Posterior vena cava (tissue), 2 donors: ENCODE measurements at regions not wholly inside any gene's neighbourhood (a gene's known extent, or its start where the extent isn't known, plus 50 kb on each side); places are given as distances from the start of the nearest gene placed in this dataset.

Source experiments
- DNase-seq: peaks from one replicate; pipeline ENCODE4 v3.0.0-alpha.2; 2020; ENCODE audit warnings: low spot score
- intact Hi-C, 2 donors: fragments of 100-400 bp; cut with DNase I; formaldehyde crosslinking; loops; one replicate each; pipeline versions ENCODE4 v1.14.1 to v1.14.2; 2022 to 2023
- donor health status: DM: yes; HTN: yes; CAD: no.
- donor health status: DM: yes; HTN: yes; CAD: no.

DNA sequence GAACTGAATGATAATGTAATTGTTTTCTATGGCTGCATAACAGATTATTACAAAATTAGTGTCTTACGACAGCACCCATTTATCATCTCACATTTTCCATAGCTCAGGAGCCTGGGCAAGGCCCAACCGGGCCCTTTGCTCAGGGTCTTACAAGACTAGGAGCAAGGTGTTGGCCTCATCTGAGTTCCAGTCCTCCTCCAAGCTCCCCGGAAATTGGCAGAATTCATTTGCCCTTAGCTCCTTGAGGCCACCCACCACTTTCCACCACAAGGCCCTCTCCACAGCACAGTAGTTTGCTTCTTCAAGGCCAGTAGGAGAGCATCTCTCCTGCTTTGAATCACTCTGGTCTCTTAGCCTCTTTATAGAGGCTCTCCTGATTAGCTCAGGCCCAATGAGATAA is 89.2 kb upstream of the SALL3 start:
- DNase-seq: no peak
- intact Hi-C loops: no loop called here

DNA sequence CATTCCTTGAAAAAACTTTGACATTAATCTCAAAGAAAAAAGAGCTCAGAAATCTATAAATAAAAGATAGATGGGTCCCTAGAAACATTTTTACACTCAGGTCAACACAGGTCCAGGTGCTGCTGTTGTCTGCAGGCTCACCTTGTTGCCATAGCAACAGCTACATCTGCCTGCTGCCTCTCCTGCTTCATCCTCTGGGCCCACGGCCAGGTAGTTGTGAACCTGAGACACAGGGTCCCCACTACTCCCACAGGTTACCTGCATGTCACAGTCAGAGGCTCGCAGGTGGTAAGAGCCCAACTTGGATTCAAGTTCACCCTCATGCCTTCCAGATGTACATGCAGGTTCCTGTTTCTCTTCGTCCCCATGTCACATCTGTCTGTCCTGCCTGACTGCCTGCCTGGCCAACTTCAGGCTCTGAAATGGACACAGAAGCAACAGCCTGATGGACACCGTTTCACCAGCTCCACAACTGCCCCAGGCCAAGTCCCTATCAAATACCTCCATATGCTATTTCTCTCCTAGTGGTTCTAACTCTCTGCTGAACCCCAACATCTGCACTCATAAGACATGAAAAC is 88.3 kb upstream of the SALL3 start:
- intact Hi-C loops: no loop called here
- DNase-seq: no peak

DNA sequence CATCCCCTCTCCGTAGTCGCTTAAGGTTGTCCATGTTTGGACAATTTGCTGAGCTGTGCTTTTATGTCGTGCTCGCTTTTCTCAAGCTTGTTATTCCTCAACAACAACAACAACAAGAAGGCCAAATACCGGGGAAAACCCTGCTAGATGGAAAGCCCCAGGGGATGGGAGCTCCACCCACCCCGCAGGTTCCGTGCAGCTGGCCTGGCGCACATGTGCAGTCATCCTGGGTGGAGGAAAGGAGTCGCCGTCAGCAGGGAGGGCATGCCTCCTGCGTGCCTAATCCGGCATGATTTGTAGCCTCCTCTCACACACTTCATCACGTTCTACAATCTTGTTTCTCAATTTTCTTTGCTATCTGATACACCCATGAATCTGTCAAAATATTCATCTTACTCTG is 87.4 kb upstream of the SALL3 start:
- DNase-seq: no peak
- intact Hi-C loops: no loop called here

DNA sequence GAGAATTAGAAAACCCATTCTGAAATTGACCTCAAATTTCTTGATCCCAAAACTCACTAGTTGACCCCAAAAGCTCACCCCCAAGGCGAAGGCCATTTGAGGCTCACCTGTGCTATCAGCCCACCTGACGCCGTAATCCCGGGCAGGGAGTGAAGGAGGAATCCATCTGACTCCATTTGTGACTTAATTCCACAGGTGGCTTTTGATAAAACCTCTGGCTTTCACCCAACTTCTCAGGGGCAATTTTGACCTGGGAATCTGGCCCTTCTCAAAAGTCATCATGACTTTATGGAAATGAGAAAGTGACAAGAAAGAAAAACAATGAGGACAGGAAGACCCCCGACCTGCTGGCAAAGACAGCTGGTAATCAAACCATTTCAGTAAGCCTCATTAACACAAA is 86.9 kb upstream of the SALL3 start:
- intact Hi-C loops: no loop called here
- no peak for DNase-seq

GRCh38 chr18:78893281-78894032 is 86.2 kb upstream of the SALL3 start:
- intact Hi-C loops: no loop called here
- DNase-seq: no peak

DNA sequence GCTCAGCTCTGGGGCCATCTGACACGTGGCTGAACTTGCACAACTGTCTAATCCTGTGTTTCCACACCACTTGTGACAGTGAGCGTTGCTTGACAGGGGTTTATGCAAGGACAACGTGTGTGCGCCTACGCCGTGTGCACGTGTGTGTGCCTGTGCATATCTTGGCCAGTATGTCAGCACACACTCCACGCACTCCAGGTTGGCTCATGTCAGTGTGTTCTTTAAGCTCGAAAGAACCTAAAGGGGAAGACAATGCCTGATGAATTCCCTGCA is 85.6 kb upstream of the SALL3 start:
- no peak for DNase-seq
- intact Hi-C loops: no loop called here

DNA sequence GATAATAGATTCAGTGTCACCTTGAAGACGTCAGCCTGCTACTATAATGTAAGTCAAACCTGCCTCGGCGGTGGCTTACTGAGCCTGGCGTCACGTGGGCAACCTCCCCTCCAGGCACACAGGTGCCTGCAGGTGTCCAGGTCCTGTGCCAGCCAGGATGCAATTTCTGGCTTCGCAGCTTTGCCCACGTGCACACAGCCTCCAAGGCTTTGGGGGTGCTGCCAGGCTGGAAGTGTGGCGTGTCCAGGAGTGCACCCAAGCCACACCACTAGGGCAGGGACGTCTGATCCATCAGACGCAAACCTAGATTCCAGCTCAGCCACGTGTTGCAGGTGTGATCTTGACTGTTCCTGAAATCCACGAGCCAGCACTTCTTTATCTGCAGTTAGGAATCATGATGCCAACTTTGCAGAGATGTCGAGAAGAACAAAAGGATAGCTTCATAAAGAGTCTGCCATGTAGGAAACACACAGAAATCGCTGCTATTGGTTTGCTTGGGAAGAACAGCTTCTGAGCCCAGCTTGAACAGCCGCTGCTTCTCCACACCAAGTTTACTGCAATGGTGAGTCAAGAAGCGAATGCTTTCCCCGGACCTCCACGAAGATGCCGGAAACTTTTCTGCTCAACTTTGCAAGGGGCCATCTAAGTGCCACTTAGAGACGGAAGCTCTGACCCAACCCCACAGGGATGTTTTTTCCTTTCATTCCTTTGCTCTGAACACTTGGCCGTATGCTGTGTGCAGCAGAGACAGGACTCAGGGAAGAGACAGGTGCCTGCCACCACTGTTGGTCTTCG is 84.2 kb upstream of the SALL3 start:
- no peak for DNase-seq
- intact Hi-C loops: no loop called here

DNA sequence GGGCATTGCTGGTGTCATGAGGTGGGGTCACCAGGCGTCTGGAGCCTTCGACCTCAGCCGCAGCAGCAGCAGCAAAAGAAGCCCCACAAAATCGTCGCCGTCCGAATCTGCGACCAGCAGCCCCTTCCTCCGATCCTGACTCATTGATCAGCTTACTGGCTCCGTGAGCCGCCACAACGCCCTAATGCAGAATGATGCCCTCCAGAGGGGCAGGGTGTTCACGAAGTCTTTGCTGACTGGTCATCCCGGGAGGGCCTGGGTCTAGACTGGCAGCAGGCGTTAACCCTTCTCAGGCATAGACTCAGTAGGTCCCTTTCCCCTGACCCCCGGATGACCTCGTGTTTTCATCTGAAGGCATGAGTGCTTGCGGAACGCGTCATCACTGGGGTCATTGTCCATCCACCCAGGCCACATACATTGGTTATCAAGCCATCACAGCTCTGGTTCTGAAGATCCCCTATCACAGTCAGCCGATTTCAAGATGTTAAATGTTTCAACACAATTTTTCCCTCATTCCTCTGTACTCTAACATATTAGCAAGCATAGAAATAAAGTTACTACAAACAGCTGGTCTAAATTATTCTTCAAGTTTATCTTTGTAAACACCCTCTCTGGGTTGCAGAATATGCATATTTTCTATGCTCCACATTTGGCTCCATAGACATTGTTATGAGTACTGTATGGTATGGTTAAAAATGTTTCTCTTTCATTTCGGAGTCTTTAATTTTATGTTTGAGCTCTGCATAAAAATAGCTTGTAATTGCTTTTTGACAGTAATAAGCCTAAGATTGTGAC is 83.3 kb upstream of the SALL3 start:
- intact Hi-C loops: no loop called here
- DNase-seq: no peak

- intact Hi-C loops: no loop called here
- DNase-seq: no peak
These were observed 81.6 kb upstream of the SALL3 start for GRCh38 chr18:78898066-78898465.

DNA sequence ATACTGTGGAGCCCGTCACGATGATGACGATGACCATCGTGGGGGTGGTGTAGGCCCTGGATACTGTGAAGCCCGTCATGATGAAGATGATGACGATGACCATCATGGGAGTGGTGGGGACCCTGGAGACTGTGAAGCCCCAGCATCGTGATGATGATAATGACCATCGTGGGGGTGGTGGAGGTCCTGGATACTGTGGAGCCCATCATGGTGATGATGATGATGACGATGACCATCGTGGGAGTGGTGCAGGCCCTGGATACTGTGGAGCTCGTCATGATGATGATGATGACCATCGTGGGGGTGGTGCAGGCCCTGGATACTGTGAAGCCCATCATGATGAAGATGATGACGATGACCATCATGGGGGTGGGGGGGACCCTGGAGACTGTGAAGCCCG is 81.0 kb upstream of the SALL3 start:
- DNase-seq: no peak
- intact Hi-C loops: no loop called here

DNA sequence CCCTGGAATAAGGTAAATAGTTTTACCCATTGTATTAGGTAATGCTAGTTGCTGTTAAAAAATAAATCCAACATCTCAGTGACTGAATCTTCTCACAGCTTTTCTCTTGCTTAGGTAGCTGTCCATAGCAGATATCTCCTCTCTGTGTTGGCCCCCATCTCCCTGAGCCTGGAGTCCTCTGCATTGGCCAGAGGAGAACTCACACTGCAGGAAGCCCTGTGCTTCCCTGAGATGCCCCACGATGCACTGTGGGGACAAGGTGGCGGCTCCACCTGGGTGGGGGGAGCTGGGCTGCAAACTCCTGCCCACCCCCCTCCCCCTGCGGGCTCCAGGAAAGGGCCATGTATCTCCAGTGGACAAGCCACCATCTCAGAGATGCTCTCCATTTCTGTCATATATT is 80.4 kb upstream of the SALL3 start:
- intact Hi-C loops: no loop called here
- peak; percentile 69 for DNase-seq

DNA sequence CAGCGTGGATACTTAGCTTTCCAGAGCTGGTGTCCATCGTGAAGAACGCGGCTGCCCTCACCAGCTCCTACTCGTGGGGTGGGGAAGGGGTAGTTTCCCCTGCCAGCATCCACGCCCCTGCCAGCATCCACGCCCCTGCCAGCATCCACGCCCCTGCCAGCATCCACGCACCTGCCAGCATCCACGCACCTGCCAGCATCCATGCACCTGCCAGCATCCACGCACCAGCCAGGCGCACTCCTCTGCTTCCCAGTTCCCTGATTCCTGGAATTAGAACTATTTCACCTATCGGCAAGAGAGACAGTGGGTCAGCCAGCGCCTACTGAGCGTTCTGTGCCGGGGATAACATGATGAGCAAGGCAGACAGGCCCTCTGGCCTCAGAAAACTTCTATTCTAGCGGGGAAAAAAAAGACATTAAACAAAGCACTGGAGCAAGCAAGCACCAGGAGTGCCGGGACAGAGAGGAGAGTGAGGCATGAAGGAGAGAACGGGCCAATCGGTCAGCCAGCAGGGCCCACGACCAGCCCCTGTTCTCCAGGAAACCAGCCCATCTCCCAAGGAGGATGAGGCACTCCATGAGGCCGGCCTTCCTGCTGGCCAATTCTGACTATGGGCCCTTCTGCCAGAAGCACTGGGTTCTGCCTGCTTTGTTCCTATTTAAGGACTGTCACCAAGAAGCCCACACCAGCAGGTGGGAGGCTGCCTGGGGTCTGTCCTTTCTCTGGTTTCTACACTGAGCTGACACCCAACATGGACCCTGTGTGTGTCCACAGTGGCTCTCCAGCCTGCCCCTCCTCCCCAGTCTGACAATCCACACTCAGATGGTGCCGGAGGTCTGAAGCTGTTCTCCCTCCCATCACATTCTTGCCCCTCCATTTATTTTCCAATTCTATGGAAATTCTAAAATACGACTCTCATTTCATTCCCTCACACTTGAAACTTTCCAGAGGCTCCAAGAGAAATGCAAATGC is 78.4 kb upstream of the SALL3 start:
- DNase-seq: peak; percentile 64
- intact Hi-C loops: no loop called here

GRCh38 chr18:78901923-78902794 is 77.5 kb upstream of the SALL3 start:
- intact Hi-C loops: no loop called here
- peak; percentile 63 for DNase-seq

GRCh38 chr18:78902795-78903435 is 76.7 kb upstream of the SALL3 start:
- no peak for DNase-seq
- intact Hi-C loops: no loop called here

- DNase-seq: peak; percentile 54
- intact Hi-C loops: no loop called here
These were observed 76.0 kb upstream of the SALL3 start for GRCh38 chr18:78903436-78904178.

- intact Hi-C loops: no loop called here
- DNase-seq: no peak
These were observed 75.5 kb upstream of the SALL3 start for GRCh38 chr18:78904179-78904531.

GRCh38 chr18:78905334-78905733 is 74.3 kb upstream of the SALL3 start:
- intact Hi-C loops: loop anchor here in 1 of 2 donors (5.0 kb wide), 1 partner anchor 1888 kb away; no protein-coding TSS in a partner anchor

More at GRCh38 chr18:78905334-78905733, 74.3 kb upstream of the SALL3 start:
- peak; percentile 54 for DNase-seq
